ENCODE measurements at regions not wholly inside any gene's neighbourhood (a gene's known extent, or its start where the extent isn't known, plus 50 kb on each side); places are given as distances from the start of the nearest gene placed in this dataset.
"Not testable (repeated sequence)": the region's sequence is repeated elsewhere in the genome, so short reads cannot be mapped to it uniquely, and the experiment has no call there.

DNA sequence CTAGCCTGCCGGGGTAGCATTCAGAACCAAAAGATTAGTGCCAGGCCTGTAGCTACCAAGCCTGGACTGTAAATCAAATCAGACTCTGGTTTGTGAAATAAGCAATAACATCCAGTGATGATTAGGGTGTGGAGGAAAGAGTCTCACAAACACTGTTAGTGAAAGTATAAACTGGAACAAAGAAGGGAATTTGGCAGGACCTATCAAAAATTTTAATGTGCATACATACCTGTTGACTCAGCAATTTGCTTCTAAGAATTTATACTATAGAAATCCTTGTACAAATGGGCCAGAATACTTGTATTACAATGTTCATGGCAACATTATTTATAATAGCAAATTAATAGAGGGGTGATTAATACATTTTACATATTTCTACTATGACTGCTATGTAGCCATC, 109.8 kb upstream of the WARS2 start:
- Histone ChIP-seq H3K4me1 (no peaks in the 10 kb centered on the region), H3K9me3 (no peaks in the 10 kb centered on the region), H3K4me3 (no peak overlapping the region), H3K27ac (no peak overlapping the region), H3K27me3 (no peaks in the 10 kb centered on the region), H3K36me3 (no peaks in the 10 kb centered on the region)
- 98 to 100% (median 99%) methylated on average over 1 of the region's 1 CpG for WGBS, 4 donors
- TF ChIP-seq POLR2A (IDR thresholded peaks at IDR 0.05) = no peak
- TF ChIP-seq, protein P1, sequence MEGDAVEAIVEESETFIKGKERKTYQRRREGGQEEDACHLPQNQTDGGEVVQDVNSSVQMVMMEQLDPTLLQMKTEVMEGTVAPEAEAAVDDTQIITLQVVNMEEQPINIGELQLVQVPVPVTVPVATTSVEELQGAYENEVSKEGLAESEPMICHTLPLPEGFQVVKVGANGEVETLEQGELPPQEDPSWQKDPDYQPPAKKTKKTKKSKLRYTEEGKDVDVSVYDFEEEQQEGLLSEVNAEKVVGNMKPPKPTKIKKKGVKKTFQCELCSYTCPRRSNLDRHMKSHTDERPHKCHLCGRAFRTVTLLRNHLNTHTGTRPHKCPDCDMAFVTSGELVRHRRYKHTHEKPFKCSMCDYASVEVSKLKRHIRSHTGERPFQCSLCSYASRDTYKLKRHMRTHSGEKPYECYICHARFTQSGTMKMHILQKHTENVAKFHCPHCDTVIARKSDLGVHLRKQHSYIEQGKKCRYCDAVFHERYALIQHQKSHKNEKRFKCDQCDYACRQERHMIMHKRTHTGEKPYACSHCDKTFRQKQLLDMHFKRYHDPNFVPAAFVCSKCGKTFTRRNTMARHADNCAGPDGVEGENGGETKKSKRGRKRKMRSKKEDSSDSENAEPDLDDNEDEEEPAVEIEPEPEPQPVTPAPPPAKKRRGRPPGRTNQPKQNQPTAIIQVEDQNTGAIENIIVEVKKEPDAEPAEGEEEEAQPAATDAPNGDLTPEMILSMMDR (IDR thresholded peaks at IDR 0.05) = no peak
- no peak for ATAC-seq
- intact Hi-C loops (cut with DNase I) = no loop called here
- DNase-seq = no peak

DNA sequence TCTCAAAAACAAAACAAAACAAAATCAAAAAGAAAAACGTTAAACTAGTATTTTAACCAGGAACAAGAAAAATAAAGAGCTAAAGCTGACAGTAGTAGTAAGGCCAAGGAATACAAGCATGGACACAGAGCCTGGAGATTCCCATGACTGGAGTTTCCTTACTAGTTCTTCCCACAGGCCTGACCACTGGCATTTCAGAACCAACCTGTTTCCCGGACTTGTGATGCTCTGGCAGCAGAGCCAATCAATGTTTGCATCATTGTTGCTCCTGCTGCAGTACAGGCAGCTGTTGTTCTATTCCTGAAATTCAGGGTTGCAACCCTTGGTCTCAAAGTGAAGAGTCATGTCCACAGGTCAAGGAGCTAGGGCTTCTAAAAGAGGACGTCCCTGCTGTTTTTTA, 111.3 kb upstream of the WARS2 start:
- Histone ChIP-seq H3K4me3 (no peak overlapping the region), H3K4me1 (no peaks in the 10 kb centered on the region), H3K27me3 (no peaks in the 10 kb centered on the region), H3K36me3 (no peaks in the 10 kb centered on the region), H3K9me3 (no peaks in the 10 kb centered on the region), H3K27ac (no peak overlapping the region)
- ATAC-seq = no peak
- no peak for DNase-seq
- intact Hi-C loops (cut with DNase I) = no loop called here
- WGBS, 4 donors = 67 to 92% (median 84%) methylated on average over 3 of the region's 3 CpGs
- no peak for TF ChIP-seq POLR2A (IDR thresholded peaks at IDR 0.05)
- TF ChIP-seq, protein P1 (IDR thresholded peaks at IDR 0.05) = no peak

DNA sequence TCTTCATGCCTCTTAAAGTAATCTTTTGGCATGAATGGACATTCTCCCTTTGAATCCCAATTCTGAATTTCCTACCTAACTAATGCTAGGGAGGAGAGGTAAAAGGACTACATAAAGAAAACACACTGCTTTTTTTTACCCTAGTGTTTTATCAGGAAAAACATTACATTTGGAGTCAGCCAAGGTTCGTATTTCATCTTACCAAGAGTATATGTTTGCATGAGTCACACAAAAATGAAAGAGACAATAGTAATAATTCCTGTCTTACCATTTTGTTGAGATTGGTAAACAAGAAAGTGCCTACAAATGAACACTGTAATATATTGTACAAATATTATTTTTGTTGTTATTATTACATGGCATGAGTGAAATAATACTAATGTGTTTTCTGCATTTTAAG, 112.9 kb upstream of the WARS2 start:
- DNase-seq = no peak
- no peaks in the 10 kb centered on the region for H3K36me3 ChIP-seq
- intact Hi-C loops (cut with DNase I) = no loop called here
- no peak for ATAC-seq
- H3K4me1 ChIP-seq = no peaks in the 10 kb centered on the region
- H3K9me3 ChIP-seq = no peaks in the 10 kb centered on the region
- H3K4me3 ChIP-seq = no peak overlapping the region
- 57 to 68% (median 59%) methylated on average over 1 of the region's 1 CpG for WGBS, 4 donors
- H3K27me3 ChIP-seq = no peaks in the 10 kb centered on the region
- TF ChIP-seq, protein P1 (IDR thresholded peaks at IDR 0.05) = no peak
- TF ChIP-seq POLR2A (IDR thresholded peaks at IDR 0.05) = no peak
- H3K27ac ChIP-seq = no peak overlapping the region

DNA sequence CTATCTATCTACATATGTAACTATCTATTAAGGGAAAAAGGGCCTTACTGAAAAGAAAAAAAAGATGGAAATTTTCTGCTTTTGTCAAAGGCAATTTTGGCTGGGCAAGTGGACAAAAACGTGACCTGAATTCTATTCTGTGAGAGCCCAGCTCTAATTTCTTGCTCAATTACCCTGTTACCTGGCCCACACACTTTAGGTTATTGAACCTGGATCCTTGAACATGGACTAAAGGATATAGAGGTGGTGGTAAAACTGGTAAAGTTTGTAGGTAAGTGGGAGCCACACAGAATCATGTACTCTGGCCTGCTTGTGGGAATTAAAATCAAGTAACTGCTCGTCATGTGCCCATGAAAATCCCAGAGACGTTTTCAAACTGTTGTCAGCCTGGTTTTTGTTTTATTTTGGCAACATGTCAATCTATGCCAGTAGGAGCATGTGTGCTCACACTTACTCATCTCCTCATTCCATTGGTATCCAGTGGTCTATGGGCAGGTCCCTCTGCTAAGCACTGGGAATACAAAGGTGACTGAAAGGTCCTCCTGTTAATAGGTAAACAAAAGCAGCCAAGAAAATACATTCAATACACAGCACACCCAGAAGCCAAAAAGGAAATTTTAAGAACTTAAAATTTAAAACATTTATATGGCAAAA, 113.7 kb upstream of the WARS2 start:
- Histone ChIP-seq H3K27me3 (no peaks in the 10 kb centered on the region), H3K4me1 (no peaks in the 10 kb centered on the region), H3K27ac (no peak overlapping the region), H3K36me3 (no peaks in the 10 kb centered on the region), H3K9me3 (no peaks in the 10 kb centered on the region), H3K4me3 (no peak overlapping the region)
- intact Hi-C loops (cut with DNase I) = no loop called here
- TF ChIP-seq POLR2A (IDR thresholded peaks at IDR 0.05) = no peak
- TF ChIP-seq, protein P1 (IDR thresholded peaks at IDR 0.05) = no peak
- ATAC-seq (no peak), DNase-seq (no peak)
- WGBS, 4 donors = 64 to 73% (median 69%) methylated on average over 3 of the region's 3 CpGs

DNA sequence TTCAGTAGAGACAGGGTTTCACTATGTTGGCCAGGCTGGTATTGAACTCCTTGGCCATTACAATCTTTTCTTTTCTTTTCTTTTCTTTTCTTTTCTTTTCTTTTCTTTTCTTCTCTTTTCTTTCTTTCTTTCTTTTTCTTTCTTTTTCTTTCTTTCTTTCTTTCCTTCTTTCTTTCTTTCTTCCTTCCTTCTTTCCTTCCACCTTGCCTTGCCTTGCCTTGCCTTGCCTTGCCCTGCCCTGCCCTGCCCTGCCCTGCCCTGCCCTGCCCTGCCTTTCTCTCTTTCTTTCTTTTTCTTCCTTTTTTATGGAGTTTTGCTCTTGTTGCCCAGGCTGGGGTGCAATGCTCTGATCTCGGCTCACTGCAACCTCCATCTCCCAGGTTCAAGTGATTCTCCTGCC, 112.5 kb upstream of the HAO2 start:
- H3K27me3 ChIP-seq; H3K4me1 ChIP-seq; DNase-seq; H3K4me3 ChIP-seq; H3K36me3 ChIP-seq; H3K27ac ChIP-seq; intact Hi-C loops (cut with DNase I); ATAC-seq; H3K9me3 ChIP-seq: not testable (repeated sequence)
- 92 to 100% (median 97%) methylated on average over 1 of the region's 1 CpG for WGBS, 4 donors
